HG03095 (cell line): ENCODE measurements at regions not wholly inside any gene's neighbourhood (a gene's known extent, or its start where the extent isn't known, plus 50 kb on each side); places are given as distances from the start of the nearest gene placed in this dataset.

Experiments used
- ATAC-seq: cut with Tn5 transposase; IDR thresholded peaks from one replicate; pipeline ENCODE4 v1.9.1; 2021; ENCODE audit warnings: moderate library complexity; ENCODE audit not compliant: unreplicated experiment

- no peak for ATAC-seq
Measured at GRCh38 chr6:125489579-125490285, 188.0 kb upstream of the HDDC2 start.

GRCh38 chr6:125491860-125492618, 190.3 kb upstream of the HDDC2 start:
- no peak for ATAC-seq

- no peak for ATAC-seq
Measured at GRCh38 chr6:125498606-125499005, 196.8 kb upstream of the HDDC2 start.

- ATAC-seq = no peak
Measured at GRCh38 chr6:125499535-125499934, 197.8 kb upstream of the HDDC2 start.

GRCh38 chr6:125503181-125503580, 201.4 kb upstream of the HDDC2 start:
- ATAC-seq = no peak

GRCh38 chr6:125507987-125508655, 206.4 kb upstream of the HDDC2 start:
- ATAC-seq = no peak

GRCh38 chr6:125508793-125509192, 207.0 kb upstream of the HDDC2 start:
- no peak for ATAC-seq

- ATAC-seq = no peak
Measured at GRCh38 chr6:125509477-125509876, 207.7 kb upstream of the HDDC2 start.

- ATAC-seq = no peak
Measured at GRCh38 chr6:125510405-125510804, 208.6 kb upstream of the HDDC2 start.

GRCh38 chr6:125511809-125512396, 210.1 kb upstream of the HDDC2 start:
- no peak for ATAC-seq

- ATAC-seq = no peak
Measured at GRCh38 chr6:125512621-125513020, 210.9 kb upstream of the HDDC2 start.

GRCh38 chr6:125513978-125514377, 212.2 kb upstream of the HDDC2 start:
- ATAC-seq = no peak

- ATAC-seq = no peak
Measured at GRCh38 chr6:125516644-125517043, 214.9 kb upstream of the HDDC2 start.

- no peak for ATAC-seq
Measured at GRCh38 chr6:125519367-125519766, 217.6 kb upstream of the HDDC2 start.

GRCh38 chr6:125524356-125524755, 222.6 kb upstream of the HDDC2 start:
- ATAC-seq = no peak

GRCh38 chr6:125526007-125526720, 223.3 kb upstream of the HEY2 start:
- ATAC-seq = no peak

- ATAC-seq = no peak
Measured at GRCh38 chr6:125528621-125529041, 220.8 kb upstream of the HEY2 start.

- no peak for ATAC-seq
Measured at GRCh38 chr6:125529061-125529460, 220.4 kb upstream of the HEY2 start.

- ATAC-seq = no peak
Measured at GRCh38 chr6:125533710-125534397, 215.6 kb upstream of the HEY2 start.
